ENCODE measurements at regions not wholly inside any gene's neighbourhood (a gene's known extent, or its start where the extent isn't known, plus 50 kb on each side); places are given as distances from the start of the nearest gene placed in this dataset.
"Not testable (repeated sequence)": the region's sequence is repeated elsewhere in the genome, so short reads cannot be mapped to it uniquely, and the experiment has no call there.

DNA sequence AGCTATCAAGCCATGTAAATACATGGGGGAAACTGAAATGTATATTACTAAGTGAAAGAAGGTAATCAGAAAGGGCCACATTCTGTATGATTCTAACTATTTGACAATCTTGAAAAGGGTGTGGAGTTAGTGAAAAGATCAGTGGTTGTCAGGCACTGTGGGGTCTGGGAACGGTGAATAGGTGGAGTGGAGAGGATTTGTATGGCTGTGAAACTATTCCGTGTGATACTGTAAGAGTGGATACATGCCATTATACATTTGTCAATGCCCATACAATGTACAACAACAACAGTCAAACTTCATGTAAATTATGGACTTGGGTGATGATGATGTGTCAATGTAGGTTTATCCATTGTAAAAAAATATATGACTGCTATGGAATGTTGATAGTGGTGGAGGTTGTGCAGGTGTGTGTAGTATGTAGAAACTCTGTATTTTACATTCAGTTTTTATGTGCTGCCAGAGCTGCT lies 1116.2 kb downstream of the SUCLG1 start (continued):
- TF ChIP-seq ZNF138 (tag by site-specific recombination; IDR thresholded peaks at IDR 0.05; ENCODE audit: borderline replicate concordance): no peak
- no peak for TF ChIP-seq ZXDB (tag by site-specific recombination; IDR thresholded peaks at IDR 0.05)
- TF ChIP-seq EGR2 (tag by site-specific recombination; IDR thresholded peaks at IDR 0.05; ENCODE audit: low read depth): no peak
- TF ChIP-seq SP7 (tag by site-specific recombination; IDR thresholded peaks at IDR 0.05): no peak

DNA sequence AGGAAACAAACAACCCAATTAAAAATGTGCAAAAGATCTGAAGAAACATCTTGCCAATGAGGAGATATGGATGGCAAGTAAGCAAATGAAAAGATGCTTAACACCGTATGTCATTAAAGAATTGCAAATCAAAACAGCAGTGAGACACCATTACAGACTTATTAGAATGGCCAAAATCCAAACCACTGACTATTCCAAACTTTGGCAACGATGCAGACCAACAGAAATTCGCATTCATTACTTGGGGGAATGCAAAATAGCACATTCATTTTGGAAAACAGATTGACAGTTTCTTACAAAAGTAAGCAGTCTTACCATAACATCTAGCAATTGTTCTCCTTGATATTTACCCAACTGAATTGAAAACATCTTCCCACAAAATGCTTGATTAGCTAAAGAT lies 1118.7 kb downstream of the SUCLG1 start:
- no peaks in the 10 kb centered on the region for H3K4me1 ChIP-seq (ENCODE audit: control insufficient read depth, insufficient read depth, low read length)
- TF ChIP-seq ZNF549 (tag by site-specific recombination; IDR thresholded peaks at IDR 0.05): no peak
- POLR2A ChIA-PET: no interaction called here
- H3K9me3 ChIP-seq (ENCODE audit: control insufficient read depth, insufficient read depth, low read depth, low read length): no peaks in the 10 kb centered on the region
- no peaks in the 10 kb centered on the region for H3K36me3 ChIP-seq (ENCODE audit: control insufficient read depth in 2 of 2, insufficient read depth in 1 of 2, low read length in 2 of 2)
- CTCF ChIA-PET: no interaction called here
- H3K4me3 ChIP-seq (ENCODE audit: low read depth, low read length): no peak overlapping the region
- no peak overlapping the region for H3K27ac ChIP-seq (ENCODE audit: extremely low read depth, low read depth, low read length)

DNA sequence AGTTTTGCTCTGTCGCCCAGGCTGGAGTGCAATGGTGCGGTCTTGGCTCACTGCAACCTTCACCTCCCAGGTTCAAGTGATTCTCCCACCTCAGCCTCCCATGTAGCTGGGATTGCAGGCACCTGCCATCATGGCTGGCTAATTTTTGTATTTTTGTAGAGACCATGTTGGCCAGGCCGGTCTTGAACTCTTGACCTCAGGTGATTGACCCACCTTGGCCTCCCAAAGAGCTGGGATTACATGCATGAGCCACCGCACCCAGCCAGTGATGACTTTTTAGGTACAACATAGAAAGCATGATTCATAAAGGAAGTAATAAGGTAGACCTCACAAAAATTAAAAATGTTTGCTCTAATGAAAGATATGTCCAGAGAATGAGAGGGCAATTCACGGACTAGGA lies 1119.1 kb downstream of the SUCLG1 start:
- H3K4me1 ChIP-seq (ENCODE audit: control insufficient read depth, insufficient read depth, low read length); CTCF ChIA-PET; H3K9me3 ChIP-seq (ENCODE audit: control insufficient read depth, insufficient read depth, low read depth, low read length); H3K36me3 ChIP-seq (ENCODE audit: control insufficient read depth in 2 of 2, insufficient read depth in 1 of 2, low read length in 2 of 2); H3K4me3 ChIP-seq (ENCODE audit: low read depth, low read length); H3K27ac ChIP-seq (ENCODE audit: extremely low read depth, low read depth, low read length); POLR2A ChIA-PET: not testable (repeated sequence)

DNA sequence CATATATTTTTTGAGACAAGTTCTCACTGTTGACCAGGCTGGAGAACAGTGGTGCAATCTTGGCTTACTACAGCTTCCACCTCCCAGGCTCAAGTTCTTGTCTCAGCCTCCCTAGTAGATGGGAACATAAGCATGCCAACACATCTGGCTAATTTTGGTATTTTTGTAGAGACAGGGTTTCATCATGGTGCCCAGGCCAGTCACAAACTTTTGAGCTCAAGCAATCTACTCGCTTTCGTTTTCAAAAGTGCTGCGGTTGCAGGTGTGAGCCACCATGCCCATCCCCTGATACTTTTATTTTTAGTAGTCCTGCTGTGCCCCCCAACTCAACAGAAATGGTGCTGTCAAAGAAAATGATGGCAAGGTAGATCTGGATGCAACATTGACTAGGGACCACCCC lies 1127.3 kb downstream of the SUCLG1 start:
- no peak overlapping the region for H3K27ac ChIP-seq (ENCODE audit: extremely low read depth, low read depth, low read length)
- H3K36me3 ChIP-seq (ENCODE audit: control insufficient read depth in 2 of 2, insufficient read depth in 1 of 2, low read length in 2 of 2): no peaks in the 10 kb centered on the region
- H3K4me1 ChIP-seq (ENCODE audit: control insufficient read depth, insufficient read depth, low read length): no peaks in the 10 kb centered on the region
- POLR2A ChIA-PET: no interaction called here
- CTCF ChIA-PET: no interaction called here
- TF ChIP-seq ZEB2 (tag by site-specific recombination; IDR thresholded peaks at IDR 0.05): no peak
- TF ChIP-seq ZNF621 (tag by site-specific recombination; IDR thresholded peaks at IDR 0.05): no peak
- TF ChIP-seq ZNF138 (tag by site-specific recombination; IDR thresholded peaks at IDR 0.05; ENCODE audit: borderline replicate concordance): no peak
- TF ChIP-seq, protein P1, sequence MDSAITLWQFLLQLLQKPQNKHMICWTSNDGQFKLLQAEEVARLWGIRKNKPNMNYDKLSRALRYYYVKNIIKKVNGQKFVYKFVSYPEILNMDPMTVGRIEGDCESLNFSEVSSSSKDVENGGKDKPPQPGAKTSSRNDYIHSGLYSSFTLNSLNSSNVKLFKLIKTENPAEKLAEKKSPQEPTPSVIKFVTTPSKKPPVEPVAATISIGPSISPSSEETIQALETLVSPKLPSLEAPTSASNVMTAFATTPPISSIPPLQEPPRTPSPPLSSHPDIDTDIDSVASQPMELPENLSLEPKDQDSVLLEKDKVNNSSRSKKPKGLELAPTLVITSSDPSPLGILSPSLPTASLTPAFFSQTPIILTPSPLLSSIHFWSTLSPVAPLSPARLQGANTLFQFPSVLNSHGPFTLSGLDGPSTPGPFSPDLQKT (IDR thresholded peaks at IDR 0.05; ENCODE audit: borderline replicate concordance, low read depth, low read length): no peak
- no peak for TF ChIP-seq ZNF768 (tag by site-specific recombination; IDR thresholded peaks at IDR 0.05)
- no peak for TF ChIP-seq SP2 (tag by site-specific recombination; IDR thresholded peaks at IDR 0.05)
- no peak for TF ChIP-seq ZNF560 (tag by site-specific recombination; IDR thresholded peaks at IDR 0.05; ENCODE audit: borderline replicate concordance)
- no peak for TF ChIP-seq ZNF837 (tag by site-specific recombination; IDR thresholded peaks at IDR 0.05)
- TF ChIP-seq TCF7L2 (IDR thresholded peaks at IDR 0.05; ENCODE audit: borderline replicate concordance, low read depth, low read length): no peak
- TF ChIP-seq, protein P2, sequence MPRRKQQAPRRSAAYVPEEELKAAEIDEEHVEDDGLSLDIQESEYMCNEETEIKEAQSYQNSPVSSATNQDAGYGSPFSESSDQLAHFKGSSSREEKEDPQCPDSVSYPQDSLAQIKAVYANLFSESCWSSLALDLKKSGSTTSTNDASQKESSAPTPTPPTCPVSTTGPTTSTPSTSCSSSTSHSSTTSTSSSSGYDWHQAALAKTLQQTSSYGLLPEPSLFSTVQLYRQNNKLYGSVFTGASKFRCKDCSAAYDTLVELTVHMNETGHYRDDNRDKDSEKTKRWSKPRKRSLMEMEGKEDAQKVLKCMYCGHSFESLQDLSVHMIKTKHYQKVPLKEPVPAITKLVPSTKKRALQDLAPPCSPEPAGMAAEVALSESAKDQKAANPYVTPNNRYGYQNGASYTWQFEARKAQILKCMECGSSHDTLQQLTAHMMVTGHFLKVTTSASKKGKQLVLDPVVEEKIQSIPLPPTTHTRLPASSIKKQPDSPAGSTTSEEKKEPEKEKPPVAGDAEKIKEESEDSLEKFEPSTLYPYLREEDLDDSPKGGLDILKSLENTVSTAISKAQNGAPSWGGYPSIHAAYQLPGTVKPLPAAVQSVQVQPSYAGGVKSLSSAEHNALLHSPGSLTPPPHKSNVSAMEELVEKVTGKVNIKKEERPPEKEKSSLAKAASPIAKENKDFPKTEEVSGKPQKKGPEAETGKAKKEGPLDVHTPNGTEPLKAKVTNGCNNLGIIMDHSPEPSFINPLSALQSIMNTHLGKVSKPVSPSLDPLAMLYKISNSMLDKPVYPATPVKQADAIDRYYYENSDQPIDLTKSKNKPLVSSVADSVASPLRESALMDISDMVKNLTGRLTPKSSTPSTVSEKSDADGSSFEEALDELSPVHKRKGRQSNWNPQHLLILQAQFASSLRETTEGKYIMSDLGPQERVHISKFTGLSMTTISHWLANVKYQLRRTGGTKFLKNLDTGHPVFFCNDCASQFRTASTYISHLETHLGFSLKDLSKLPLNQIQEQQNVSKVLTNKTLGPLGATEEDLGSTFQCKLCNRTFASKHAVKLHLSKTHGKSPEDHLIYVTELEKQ (tag by site-specific recombination; IDR thresholded peaks at IDR 0.05; ENCODE audit: borderline replicate concordance): no peak
- no peak for TF ChIP-seq ZNF2 (tag by site-specific recombination; IDR thresholded peaks at IDR 0.05)
- no peak for TF ChIP-seq BCL11A (tag by site-specific recombination; IDR thresholded peaks at IDR 0.05; ENCODE audit: low read depth)
- TF ChIP-seq ZNF660 (tag by site-specific recombination; IDR thresholded peaks at IDR 0.05): no peak
- TF ChIP-seq ZNF248 (tag by site-specific recombination; IDR thresholded peaks at IDR 0.05): no peak
- no peak for TF ChIP-seq ZNF514 (tag by site-specific recombination; IDR thresholded peaks at IDR 0.05)
- TF ChIP-seq ZNF548 (tag by site-specific recombination; IDR thresholded peaks at IDR 0.05): no peak
- TF ChIP-seq, protein P3, sequence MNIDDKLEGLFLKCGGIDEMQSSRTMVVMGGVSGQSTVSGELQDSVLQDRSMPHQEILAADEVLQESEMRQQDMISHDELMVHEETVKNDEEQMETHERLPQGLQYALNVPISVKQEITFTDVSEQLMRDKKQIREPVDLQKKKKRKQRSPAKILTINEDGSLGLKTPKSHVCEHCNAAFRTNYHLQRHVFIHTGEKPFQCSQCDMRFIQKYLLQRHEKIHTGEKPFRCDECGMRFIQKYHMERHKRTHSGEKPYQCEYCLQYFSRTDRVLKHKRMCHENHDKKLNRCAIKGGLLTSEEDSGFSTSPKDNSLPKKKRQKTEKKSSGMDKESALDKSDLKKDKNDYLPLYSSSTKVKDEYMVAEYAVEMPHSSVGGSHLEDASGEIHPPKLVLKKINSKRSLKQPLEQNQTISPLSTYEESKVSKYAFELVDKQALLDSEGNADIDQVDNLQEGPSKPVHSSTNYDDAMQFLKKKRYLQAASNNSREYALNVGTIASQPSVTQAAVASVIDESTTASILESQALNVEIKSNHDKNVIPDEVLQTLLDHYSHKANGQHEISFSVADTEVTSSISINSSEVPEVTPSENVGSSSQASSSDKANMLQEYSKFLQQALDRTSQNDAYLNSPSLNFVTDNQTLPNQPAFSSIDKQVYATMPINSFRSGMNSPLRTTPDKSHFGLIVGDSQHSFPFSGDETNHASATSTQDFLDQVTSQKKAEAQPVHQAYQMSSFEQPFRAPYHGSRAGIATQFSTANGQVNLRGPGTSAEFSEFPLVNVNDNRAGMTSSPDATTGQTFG (tag by site-specific recombination; IDR thresholded peaks at IDR 0.05; ENCODE audit: borderline replicate concordance): no peak
- TF ChIP-seq ZNF10 (tag by site-specific recombination; IDR thresholded peaks at IDR 0.05): no peak
- no peak for TF ChIP-seq ZSCAN23 (tag by site-specific recombination; IDR thresholded peaks at IDR 0.05)
- no peak for TF ChIP-seq ZNF501 (tag by site-specific recombination; IDR thresholded peaks at IDR 0.05)
- H3K4me3 ChIP-seq (ENCODE audit: low read depth, low read length): no peak overlapping the region
- no peaks in the 10 kb centered on the region for H3K9me3 ChIP-seq (ENCODE audit: control insufficient read depth, insufficient read depth, low read depth, low read length)

Measured in HEK293 (cell line).